ENCODE measurements at regions not wholly inside any gene's neighbourhood (a gene's known extent, or its start where the extent isn't known, plus 50 kb on each side); places are given as distances from the start of the nearest gene placed in this dataset.

GRCh38 chr2:149703281-149703680 is 115.7 kb upstream of the MMADHC start:
- Histone ChIP-seq H3K36me3 (ENCODE audit: low read depth) (no peaks in the 10 kb centered on the region), H3F3A (ENCODE audit: insufficient read depth, low read depth) (no peaks in the 10 kb centered on the region), H3K4me1 (replicated peaks; ENCODE audit: insufficient read depth) (no peaks in the 10 kb centered on the region), H3K79me2 (ENCODE audit: low read depth) (no peaks in the 10 kb centered on the region), H3K9me3 (ENCODE audit: insufficient read depth, low read depth) (no peaks in the 10 kb centered on the region), H3K9me2 (ENCODE audit: insufficient read depth) (no peaks in the 10 kb centered on the region), H4K20me1 (ENCODE audit: insufficient read depth) (no peaks in the 10 kb centered on the region), H3K4me2 (no peak overlapping the region), H3K4me3 (no peak overlapping the region), H3K27ac (no peak overlapping the region), H2AFZ (no peak overlapping the region), H3K27me3 (ENCODE audit: insufficient read depth, low read depth) (no peaks in the 10 kb centered on the region)
- no peak for DNase-seq
- intact Hi-C loops (cut with micrococcal nuclease; ENCODE audit: unreplicated experiment) = no loop called here
- POLR2A ChIA-PET (ENCODE audit: unreplicated experiment) = interaction anchor here (0.6 kb wide), 1 partner anchor 850 kb away, joined by 4 read pairs; no protein-coding TSS in a partner anchor
- no peak for TF ChIP-seq CTCF (conservative IDR thresholded peaks at IDR 0.05)
- no peak for TF ChIP-seq EZH2 (IDR thresholded peaks at IDR 0.05; ENCODE audit: low read depth)
- CTCF ChIA-PET = no interaction called here
- no TSS peak for BruUV-seq (replicated peaks)

- Histone ChIP-seq H3K27ac (no peak overlapping the region), H3K4me2 (no peak overlapping the region), H3K9me3 (ENCODE audit: insufficient read depth, low read depth) (no peaks in the 10 kb centered on the region), H3K9me2 (ENCODE audit: insufficient read depth) (no peaks in the 10 kb centered on the region), H3F3A (ENCODE audit: insufficient read depth, low read depth) (no peaks in the 10 kb centered on the region), H3K27me3 (ENCODE audit: insufficient read depth, low read depth) (no peaks in the 10 kb centered on the region), H3K4me1 (replicated peaks; ENCODE audit: insufficient read depth) (no peaks in the 10 kb centered on the region), H3K79me2 (ENCODE audit: low read depth) (no peaks in the 10 kb centered on the region), H3K36me3 (ENCODE audit: low read depth) (no peaks in the 10 kb centered on the region), H2AFZ (no peak overlapping the region), H4K20me1 (ENCODE audit: insufficient read depth) (no peaks in the 10 kb centered on the region), H3K4me3 (no peak overlapping the region)
- ChIA-PET POLR2A (ENCODE audit: unreplicated experiment) (interaction anchor here (0.6 kb wide), 1 partner anchor 80 kb away, joined by 4 read pairs; no protein-coding TSS in a partner anchor), CTCF (no interaction called here)
- no peak for DNase-seq
- no peak for TF ChIP-seq CTCF (conservative IDR thresholded peaks at IDR 0.05)
- no peak for TF ChIP-seq EZH2 (IDR thresholded peaks at IDR 0.05; ENCODE audit: low read depth)
- BruUV-seq (replicated peaks) = no TSS peak
- intact Hi-C loops (cut with micrococcal nuclease; ENCODE audit: unreplicated experiment) = no loop called here
Measured at GRCh38 chr2:149702571-149702970, 115.0 kb upstream of the MMADHC start.

- TF ChIP-seq EZH2 (IDR thresholded peaks at IDR 0.05; ENCODE audit: low read depth) = no peak
- H4K20me1 ChIP-seq (ENCODE audit: insufficient read depth) = no peaks in the 10 kb centered on the region
- intact Hi-C loops (cut with micrococcal nuclease; ENCODE audit: unreplicated experiment) = no loop called here
- no peak for DNase-seq
- no peak overlapping the region for H3K27ac ChIP-seq
- ChIA-PET POLR2A (ENCODE audit: unreplicated experiment) (no interaction called here), CTCF (no interaction called here)
- no peak overlapping the region for H3K4me2 ChIP-seq
- BruUV-seq (replicated peaks) = no TSS peak
- H2AFZ ChIP-seq = no peak overlapping the region
- H3K79me2 ChIP-seq (ENCODE audit: low read depth) = no peaks in the 10 kb centered on the region
- H3K9me3 ChIP-seq (ENCODE audit: insufficient read depth, low read depth) = no peaks in the 10 kb centered on the region
- H3K27me3 ChIP-seq (ENCODE audit: insufficient read depth, low read depth) = no peaks in the 10 kb centered on the region
- no peaks in the 10 kb centered on the region for H3K9me2 ChIP-seq (ENCODE audit: insufficient read depth)
- no peaks in the 10 kb centered on the region for H3K36me3 ChIP-seq (ENCODE audit: low read depth)
- H3F3A ChIP-seq (ENCODE audit: insufficient read depth, low read depth) = no peaks in the 10 kb centered on the region
- no peaks in the 10 kb centered on the region for H3K4me1 ChIP-seq (replicated peaks; ENCODE audit: insufficient read depth)
- no peak overlapping the region for H3K4me3 ChIP-seq
Measured at GRCh38 chr2:149701241-149701640, 113.7 kb upstream of the MMADHC start.

GRCh38 chr2:149692961-149693396 is 105.4 kb upstream of the MMADHC start:
- H3K79me2 ChIP-seq (ENCODE audit: low read depth) = no peaks in the 10 kb centered on the region
- CTCF ChIA-PET = no interaction called here
- no peak overlapping the region for H3K27ac ChIP-seq
- intact Hi-C loops (cut with micrococcal nuclease; ENCODE audit: unreplicated experiment) = no loop called here
- H3K36me3 ChIP-seq (ENCODE audit: low read depth) = no peaks in the 10 kb centered on the region
- TF ChIP-seq EZH2 (IDR thresholded peaks at IDR 0.05; ENCODE audit: low read depth) (no peak), CTCF (conservative IDR thresholded peaks at IDR 0.05) (no peak)
- H4K20me1 ChIP-seq (ENCODE audit: insufficient read depth) = no peaks in the 10 kb centered on the region
- H3K4me2 ChIP-seq = no peak overlapping the region
- no peaks in the 10 kb centered on the region for H3K27me3 ChIP-seq (ENCODE audit: insufficient read depth, low read depth)
- no peak overlapping the region for H2AFZ ChIP-seq
- no peaks in the 10 kb centered on the region for H3F3A ChIP-seq (ENCODE audit: insufficient read depth, low read depth)
- no peak overlapping the region for H3K4me3 ChIP-seq
- BruUV-seq (replicated peaks) = no TSS peak
- POLR2A ChIA-PET (ENCODE audit: unreplicated experiment) = no interaction called here
- no peak for DNase-seq
- H3K4me1 ChIP-seq (replicated peaks; ENCODE audit: insufficient read depth) = no peaks in the 10 kb centered on the region
- H3K9me2 ChIP-seq (ENCODE audit: insufficient read depth) = no peaks in the 10 kb centered on the region
- H3K9me3 ChIP-seq (ENCODE audit: insufficient read depth, low read depth) = no peaks in the 10 kb centered on the region

Measured in PC-9 (cell line).